HG02759 (cell line): ENCODE measurements at regions not wholly inside any gene's neighbourhood (a gene's known extent, or its start where the extent isn't known, plus 50 kb on each side); places are given as distances from the start of the nearest gene placed in this dataset.

Experiments used
- ATAC-seq: cut with Tn5 transposase; IDR thresholded peaks from one replicate; pipeline ENCODE4 v1.9.1; 2021; ENCODE audit warnings: mild to moderate bottlenecking, moderate library complexity; ENCODE audit not compliant: unreplicated experiment

DNA sequence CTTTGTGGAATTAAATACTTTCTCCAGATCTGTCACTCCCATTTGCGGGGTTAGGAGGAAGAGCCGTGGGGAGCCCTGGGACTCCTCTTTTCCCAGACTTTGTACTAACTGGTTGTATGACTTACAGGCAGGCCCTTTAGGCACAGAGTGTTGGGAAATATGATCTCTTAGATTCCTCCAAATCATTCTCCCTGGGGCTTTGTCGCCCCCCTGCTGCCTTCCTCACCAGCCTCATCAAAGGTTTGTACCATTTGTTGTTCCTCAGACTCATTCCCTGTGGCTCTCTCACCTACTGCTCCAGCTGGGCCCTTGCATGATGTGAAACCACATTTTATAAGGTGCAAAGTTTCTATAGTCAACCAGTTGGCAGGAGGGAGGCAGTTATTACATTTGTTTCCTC lies 56.4 kb downstream of the CRYGS start:
- no peak for ATAC-seq

DNA sequence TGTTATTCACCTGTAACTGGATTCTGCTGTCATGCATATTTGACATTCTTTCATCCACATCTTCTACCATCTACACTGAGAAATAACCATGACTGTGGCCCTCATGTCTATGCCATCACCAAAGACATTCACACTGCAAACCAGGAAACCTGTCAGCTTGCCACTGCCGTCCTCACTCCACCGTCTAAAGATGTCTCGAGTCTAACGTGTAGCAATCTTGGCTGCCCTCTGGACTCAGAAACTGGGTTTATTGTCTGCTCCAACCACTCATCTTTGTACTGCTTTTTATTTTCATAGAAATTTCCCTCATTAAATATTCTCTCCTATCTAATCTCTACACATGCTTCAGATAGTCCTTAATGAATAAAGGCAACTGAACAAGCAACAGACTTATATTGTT lies 57.1 kb downstream of the CRYGS start:
- ATAC-seq: no peak

DNA sequence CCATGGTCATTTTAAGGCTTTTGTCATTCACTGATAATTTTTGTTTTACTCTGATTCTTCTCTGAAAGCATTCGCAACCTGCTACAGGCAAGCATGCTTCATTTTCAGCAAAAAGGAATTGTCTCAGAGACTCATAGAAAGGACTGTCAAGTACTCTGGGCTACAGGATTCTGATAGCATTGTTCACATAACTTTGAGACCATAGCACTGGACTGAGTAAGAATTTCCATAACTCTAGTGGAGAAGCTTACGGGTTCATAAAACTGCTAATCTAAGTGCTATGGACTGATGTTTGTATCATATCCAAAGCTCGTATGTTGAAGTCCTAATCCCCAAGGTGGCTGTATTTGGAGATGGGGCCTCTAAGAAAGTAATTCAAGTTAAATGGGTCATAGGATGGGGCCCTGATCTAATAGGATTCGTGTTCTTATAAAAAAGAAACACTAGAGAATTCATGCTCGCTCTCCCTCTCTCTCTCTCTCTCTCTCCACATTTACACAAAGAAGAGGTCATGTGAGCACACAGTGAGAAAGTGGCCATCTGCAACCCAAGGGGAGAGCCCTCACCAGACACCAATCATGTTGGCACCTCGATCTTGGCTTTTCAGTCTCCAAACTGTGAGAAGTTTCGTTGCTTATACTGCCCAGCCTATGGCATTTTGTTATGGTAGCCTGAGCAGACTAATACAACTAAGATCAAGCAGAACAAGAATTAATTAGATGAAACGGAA lies 60.4 kb downstream of the CRYGS start:
- no peak for ATAC-seq

DNA sequence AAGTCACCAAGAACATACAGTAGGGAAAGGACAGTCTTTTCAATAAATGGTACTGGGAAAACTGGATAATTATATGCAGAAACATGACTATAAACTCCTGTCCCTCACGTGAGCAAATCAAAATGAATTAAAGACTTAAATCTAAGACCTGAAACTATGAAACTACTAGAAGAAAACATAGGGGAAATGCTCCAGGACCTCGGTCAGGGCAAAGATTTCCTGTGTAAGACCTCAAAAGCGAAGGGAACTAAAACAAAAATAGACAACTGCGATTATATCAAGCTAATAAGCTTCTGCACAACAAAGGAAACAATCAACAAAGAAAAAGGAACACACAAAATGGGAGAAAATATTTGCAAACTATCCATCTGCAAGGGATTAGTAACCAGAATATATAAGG lies 62.7 kb downstream of the CRYGS start:
- no peak for ATAC-seq

DNA sequence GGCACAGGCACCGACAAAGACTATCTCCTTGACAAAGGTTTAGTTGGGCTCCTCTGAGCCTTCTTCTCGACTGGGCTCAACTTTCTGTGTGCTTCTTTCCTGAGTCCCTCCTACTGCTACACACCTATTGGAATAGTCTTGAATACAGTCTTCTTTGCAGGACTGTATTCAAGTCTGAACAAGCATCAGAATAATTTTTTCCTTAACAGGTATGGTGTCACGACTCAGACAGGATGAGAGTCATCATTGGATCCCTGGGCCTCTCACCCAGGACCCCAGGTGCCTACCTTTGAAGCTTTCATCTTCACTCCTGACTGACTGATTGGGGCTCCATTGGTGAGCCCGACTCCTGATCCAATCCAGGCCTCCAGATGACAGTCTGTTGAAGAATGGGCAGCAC lies 66.3 kb downstream of the CRYGS start:
- ATAC-seq: no peak

DNA sequence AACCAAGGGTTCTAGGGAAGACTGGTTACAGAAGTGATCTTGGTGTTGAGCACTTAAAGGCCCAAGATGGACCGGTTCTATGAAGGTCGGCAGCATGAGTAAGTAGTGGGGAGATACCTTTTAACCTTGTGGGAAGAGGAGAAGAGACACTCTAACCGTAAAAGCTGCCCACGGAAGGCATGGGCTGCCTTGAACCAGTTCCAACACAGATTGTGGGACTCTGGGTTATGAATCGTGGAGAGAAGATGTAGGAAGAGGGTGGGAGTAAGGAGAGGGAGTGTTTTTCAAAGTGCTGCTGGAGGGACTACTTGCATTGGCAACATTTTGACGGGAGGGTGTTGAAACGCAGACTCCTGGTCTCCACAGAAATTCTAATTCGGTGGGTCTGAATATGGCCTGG lies 67.1 kb downstream of the CRYGS start:
- no peak for ATAC-seq

DNA sequence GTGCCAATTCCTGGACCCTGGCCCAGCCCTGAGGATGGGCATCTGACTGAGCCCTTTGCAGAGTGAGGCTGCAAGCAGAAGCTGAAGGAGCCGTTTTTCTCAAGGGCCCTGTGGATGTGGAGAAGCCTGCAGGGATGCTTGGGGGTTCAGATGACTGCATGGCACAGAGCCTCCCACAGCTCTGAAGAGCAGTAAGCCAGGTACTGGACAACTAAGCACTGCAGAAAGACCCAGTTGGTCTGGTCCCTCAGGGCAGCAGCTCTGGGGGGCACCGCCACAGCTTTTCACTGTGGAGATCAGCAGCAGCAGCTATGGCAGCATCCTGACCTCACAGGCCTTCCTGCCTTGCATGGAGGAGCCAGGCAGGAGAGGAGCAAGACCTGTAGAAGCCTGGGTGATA lies 67.6 kb downstream of the CRYGS start:
- no peak for ATAC-seq

DNA sequence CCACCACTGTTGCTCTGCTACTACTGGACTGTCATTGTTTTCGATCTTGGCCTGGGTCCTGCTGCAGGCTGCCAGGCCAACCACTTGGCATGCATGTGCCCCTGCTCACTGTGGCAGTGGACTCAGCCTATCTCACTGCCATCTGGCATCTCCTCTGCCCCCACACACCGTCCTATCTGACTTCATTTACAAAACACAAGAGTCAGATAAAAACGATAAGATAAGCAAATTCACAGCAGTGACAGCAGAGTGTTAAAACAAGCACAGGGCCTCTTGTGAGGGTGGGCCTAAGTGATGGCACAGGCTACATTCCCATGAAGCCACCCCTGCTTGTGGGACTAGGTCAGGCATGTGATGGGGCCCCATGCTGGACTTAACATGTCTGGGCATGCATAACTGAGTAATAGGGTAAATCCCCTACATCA lies 68.1 kb downstream of the CRYGS start:
- ATAC-seq: no peak

DNA sequence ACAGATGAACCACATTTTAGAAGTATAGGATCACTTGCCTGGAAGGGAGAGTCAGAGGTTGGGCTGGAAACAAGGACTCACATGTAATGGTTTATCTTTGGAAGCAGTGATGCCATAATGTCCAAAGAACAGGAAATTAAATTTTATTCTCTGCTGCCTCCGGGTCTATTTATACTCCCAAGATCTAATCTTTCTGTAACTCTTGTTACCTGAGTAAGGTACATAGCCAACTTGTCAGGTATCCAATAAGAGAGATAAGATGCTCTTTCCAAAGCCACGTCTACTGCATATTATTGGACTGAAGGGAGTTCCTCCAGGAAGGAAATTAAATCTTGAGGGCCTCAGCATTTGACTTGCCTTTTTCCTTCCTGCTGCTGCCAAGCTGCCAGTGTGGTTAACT lies 71.0 kb downstream of the CRYGS start:
- no peak for ATAC-seq

DNA sequence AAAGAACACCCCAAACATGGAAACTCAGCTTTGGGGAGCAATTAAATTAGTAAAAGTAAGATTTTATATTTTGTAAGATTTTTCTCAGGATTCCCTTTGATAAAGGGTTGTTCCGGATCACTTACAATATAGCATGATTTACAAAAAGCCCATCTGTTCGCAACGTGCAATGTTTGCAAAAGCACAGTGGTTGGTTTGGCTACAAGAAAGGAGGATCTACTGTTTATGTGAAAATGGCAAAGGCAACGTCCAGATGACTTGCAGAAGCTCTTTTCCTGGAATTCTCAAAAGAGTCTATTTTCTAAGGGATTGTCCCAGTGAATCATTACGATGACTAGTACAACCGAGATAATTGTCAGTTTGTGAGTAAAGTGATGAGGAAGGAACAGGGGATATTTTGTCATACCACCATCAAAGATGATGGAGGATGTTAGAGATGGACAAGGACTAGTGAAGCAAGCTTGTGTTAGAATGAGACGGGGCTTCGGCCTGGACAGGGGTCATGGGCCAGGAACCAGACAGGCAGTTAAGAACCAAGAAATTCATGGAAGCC lies 71.6 kb downstream of the CRYGS start:
- no peak for ATAC-seq

DNA sequence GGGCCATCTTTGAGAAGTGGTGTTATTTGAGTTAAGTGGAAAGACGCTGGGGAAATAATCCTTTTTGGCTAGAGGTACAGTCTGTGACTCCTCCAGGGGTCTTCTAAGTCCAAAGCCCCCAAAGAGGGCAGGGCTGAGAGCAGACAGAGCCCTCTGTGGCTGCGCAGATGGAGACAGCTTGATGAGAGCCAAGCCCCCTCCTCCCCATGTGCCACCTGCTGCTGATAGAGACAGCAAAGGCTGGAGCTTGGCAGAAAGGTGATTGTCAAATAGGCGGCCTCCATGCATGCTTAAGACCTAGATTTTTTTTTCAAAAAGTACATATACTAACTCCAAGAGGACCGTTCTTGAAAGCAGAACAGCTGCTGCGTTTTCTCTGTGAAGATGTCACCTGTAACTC lies 72.4 kb downstream of the CRYGS start:
- ATAC-seq: no peak

DNA sequence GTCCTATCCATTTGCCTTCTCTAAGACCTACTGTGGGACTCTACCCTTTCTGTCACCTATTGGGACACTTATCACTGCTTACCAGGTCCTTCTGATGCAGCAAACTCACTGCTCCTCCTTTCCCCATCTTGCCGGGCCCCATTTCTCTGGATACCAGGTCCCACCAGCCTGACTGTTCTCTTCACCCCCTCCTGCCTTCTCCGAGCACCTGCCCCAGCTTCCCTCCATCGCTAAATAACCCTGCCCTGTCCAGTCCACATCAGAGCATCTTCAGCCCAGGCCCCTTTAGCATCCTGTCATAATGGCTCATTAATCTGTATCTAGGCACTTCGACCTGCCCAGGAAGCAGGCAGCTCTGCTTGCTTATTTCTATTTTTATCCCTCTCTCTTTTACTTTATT lies 74.7 kb downstream of the CRYGS start:
- no peak for ATAC-seq

DNA sequence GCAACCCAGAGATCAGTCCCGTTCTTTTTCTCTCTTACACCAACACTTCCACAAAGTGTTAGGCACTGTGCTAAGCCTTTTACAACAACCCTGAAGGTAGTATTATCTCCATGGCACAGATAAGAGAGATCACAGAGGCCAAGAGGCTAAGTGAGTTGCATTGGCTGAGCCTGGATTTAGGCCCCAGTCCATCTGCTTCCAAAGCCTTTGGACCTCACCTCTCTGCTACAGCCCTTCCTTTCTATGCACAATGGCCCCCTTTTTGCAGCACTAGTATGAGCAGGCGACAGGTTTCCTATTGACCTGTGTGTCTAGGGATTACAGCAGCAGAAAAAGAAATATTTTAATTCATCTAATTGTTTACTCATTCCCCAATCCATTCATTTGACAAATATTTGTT lies 76.2 kb downstream of the CRYGS start:
- ATAC-seq: no peak

DNA sequence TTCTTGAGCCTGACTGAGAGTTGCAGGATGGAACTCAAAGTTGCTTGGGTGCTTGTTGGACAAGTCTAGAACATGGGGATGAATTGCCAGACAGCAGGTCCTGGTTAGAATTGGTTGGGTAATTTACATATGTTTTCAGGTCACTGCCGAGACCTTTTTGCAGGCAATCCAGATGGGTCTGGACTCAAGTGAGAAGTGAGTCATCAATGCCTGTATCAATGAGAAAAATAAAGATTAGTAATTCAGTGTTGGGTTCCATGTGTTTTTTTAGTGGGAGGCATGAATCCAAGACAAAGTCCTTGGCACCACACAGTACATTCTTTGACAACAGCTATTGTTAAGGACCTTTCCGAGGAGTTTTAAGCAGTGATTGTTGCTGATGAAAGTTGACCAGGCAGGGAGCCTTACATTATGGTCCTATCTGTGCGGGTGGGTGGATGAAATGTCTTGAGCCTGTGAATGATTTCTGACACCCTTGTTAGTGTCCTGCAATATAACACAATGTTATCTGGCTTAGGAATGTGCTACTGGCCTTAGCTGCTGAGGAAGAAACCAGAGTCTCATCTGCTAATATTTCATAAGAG lies 77.7 kb downstream of the CRYGS start:
- ATAC-seq: no peak

DNA sequence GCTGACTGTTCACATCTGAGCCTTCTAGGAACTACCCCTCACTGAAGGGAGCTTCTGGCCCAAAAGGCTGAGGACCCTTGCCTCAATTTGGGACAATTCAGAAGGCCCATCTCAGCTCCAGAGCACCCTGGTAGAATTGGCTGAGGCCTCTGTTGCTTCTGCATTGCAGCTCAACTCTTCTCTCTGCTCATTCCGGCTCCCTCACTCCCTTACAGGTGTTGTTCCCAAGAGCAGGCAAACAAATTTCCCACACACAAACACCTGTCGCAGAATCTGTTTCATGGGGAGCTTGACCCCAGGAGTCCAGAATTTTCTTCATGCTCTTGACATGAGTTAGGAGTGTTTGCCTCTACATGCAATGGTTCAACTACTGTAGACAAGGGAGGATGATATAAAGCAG lies 78.7 kb downstream of the CRYGS start:
- no peak for ATAC-seq

DNA sequence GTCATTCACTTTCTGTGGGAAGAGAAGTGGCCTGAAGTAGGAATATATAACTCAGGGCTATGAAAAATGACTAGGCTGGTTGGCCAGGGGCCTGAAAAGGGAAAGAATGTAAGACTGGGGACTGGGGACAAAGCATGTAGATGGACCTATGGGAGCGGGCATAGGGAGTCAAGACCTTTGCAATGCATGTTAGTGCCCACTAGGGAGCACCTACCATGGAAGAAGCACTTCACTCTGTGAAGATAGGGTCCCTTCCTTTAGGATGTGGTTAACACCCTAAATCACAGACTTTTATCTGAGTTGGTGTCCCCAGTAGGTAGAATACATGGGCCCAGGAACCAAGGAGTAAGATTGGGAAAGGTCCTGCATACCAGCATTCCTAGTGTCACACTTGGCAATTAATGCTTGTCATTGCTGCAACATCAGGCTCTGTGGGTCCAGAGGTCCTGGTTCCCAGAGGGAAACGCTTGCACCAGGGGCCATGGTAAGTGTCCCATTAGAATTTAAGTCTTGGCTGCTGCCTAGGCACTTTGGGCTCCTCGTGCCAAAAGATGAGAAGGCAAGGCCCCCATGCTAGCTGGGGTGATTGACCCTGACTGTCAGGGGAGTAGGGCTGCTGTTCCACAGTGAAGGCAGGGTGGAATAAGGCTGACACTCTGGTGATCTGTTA lies 79.6 kb downstream of the CRYGS start:
- ATAC-seq: no peak

DNA sequence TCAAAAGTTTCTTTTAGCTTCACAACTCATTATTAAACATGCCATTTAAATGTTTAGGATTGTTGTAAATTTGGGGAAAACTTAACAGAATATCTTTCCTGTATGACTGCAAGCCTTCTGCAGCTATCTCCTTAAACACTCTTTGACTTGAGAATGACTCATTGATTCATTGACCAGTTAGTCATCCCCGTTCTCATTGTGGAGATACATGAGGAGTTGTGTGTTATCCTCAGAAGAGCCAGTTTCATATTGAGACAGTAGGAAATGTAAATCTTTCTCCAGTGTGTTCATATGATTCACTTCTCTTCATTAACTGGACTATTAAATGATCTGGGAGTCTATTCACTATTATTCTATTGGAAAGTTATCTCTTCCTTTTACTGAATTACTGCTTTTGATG lies 83.0 kb downstream of the CRYGS start:
- ATAC-seq: no peak

DNA sequence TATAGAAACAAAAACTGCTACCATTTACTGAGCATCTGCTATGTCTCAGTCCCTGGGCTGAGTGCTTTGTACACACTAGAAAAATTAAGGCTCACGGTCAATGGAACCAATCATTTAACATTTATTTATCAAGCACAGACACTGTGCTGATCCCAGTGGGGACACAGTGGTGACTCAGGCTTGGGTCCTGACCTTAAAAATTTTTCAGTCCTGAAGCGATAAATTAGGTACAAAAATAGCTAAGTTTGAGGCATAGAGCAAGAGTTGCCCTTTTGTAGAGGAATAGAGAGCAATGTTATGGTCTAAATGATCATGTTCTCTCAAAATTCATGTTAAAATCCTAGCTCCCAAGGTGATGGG lies 85.1 kb downstream of the CRYGS start:
- ATAC-seq: no peak

DNA sequence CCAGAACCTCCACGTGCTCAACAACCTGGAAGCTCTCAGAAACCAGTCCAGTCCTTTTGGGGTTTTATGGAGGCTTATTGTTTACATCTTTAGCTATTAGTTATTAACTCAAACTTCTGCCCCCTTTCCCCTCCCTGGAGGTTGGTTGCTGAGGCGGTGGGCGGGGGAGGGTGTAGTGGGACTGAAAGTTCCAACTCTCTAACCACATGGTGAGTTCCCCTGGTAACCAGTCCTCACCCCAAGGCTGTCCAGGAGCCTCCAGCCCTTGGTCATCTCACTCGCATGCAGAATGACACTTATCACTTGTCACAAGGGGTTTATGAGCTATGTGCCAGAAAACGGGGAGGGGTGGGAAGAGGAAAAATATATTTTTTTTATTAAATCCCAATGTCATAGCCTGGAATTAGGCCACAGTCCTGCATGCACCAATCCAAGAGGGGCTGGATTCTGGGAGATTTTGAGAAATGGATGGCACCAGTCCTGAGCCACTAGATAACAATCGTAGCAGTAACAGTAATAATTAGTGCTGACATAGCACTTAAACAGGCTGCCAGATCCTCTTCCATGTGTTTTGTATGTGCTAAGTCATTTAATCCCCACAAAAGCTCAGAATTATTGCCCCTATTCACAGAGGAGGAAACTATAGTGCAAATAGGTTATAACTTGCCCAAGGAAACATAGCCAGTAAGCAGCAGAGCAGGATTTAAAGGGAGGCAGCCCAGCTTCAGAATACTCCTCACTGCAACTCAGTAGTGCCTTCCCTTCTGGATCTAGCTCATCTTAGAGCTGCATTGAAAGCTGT lies 85.7 kb downstream of the CRYGS start:
- ATAC-seq: no peak

DNA sequence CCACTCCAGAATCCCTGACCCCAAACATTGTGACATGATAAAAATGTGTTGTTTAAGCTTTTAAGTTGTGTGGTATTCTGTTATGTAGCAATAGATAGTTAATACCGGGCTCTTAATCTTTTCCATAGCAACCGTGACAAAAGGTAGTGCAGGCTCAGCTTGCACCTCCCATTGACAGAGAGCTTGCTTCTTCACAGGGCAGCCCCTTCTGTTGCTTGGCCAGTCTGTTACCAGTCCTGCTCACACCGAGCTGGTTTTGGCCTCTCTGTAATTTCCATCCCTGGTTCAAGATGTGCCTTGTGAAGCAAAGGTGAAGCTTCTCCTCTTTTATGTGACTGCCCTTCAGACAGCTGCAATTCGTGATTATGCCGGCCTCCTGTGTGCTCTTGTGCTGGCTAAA lies 86.9 kb downstream of the CRYGS start:
- no peak for ATAC-seq

DNA sequence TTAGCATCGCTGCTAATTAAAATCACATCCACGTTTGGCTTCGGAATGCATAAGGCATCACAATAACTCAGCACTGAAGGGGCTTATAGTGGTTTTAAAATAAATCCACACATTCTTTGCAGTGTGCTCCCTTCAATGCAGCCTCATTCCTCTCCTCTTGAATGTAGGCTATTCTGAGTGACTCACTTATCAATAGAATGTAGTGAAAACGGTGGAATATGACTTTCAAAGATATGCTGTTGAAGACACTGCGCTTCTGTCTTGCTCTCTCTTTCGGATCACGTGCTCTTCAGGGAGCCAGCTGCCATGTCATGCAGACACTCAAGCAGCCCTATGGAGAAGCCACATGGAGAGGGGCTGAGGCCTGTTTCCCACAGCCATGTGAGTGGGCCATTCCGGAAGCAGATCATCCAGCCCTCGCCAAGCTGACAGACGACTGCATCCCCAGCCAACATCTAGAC lies 87.4 kb downstream of the CRYGS start:
- no peak for ATAC-seq
